ENCODE measurements at regions not wholly inside any gene's neighbourhood (a gene's known extent, or its start where the extent isn't known, plus 50 kb on each side); places are given as distances from the start of the nearest gene placed in this dataset.

DNA sequence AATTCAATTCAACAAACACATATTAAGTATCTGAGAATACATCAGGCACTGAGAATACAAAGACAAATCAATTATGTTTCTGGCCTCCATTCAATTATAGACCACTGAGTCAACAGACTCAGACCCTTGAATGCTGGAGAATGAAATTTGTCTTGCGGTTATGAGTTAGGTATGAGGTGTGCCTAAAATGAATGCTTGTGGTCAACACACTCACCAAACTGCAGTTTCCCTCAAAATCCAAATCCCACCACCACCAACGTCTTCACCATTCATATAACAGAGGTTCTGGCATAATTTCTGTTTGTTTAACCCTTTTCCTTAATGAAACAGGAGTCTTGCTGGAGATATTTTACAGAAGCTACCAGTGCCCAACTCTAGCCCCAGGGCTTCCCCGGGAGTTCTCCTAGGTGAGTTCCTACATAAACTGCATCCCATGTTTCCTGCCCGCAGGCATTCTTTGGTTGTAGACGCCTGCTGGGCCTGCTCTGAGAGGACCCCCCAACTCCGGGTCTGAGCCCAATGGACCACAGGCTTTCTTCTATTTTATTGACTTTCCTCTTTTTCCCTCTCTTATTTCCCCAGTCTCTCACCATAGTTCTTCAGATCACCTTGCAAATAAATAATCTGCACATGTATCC is 119.2 kb downstream of the DDX53 start:
- Mint-ChIP-seq H3K27ac (no peak overlapping the region), H3K4me3 (no peak overlapping the region), H3K4me1 (ENCODE audit: low read depth) (no peaks in the 10 kb centered on the region), H3K36me3 (ENCODE audit: low read depth) (no peaks in the 10 kb centered on the region), H3K9me3 (peaks cover 1% of the 10 kb centered on the region), H3K27me3 (no peaks in the 10 kb centered on the region)
- CTCF ChIA-PET = no interaction called here
- TF ChIP-seq, protein P1, sequence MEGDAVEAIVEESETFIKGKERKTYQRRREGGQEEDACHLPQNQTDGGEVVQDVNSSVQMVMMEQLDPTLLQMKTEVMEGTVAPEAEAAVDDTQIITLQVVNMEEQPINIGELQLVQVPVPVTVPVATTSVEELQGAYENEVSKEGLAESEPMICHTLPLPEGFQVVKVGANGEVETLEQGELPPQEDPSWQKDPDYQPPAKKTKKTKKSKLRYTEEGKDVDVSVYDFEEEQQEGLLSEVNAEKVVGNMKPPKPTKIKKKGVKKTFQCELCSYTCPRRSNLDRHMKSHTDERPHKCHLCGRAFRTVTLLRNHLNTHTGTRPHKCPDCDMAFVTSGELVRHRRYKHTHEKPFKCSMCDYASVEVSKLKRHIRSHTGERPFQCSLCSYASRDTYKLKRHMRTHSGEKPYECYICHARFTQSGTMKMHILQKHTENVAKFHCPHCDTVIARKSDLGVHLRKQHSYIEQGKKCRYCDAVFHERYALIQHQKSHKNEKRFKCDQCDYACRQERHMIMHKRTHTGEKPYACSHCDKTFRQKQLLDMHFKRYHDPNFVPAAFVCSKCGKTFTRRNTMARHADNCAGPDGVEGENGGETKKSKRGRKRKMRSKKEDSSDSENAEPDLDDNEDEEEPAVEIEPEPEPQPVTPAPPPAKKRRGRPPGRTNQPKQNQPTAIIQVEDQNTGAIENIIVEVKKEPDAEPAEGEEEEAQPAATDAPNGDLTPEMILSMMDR (IDR thresholded peaks at IDR 0.05) = no peak
- no peaks in the 10 kb centered on the region for H3K9me3 ChIP-seq (ENCODE audit: control insufficient read depth in 1 of 2, insufficient read depth in 1 of 2, low read length in 2 of 2)
- no peaks in the 10 kb centered on the region for H3K4me1 ChIP-seq (ENCODE audit: insufficient read depth, low read length)
- no peak overlapping the region for H3K27ac ChIP-seq (ENCODE audit: low read depth in 1 of 2, low read length in 2 of 2)
- intact Hi-C loops (cut with DNase I, micrococcal nuclease) = no loop called here
- DNase-seq (no peak), ATAC-seq (ENCODE audit: poor library complexity) (no peak)
- no peaks in the 10 kb centered on the region for H3K27me3 ChIP-seq (ENCODE audit: control insufficient read depth in 1 of 2, insufficient read depth in 2 of 2, low read length in 2 of 2)
- POLR2A ChIA-PET = no interaction called here
- H3K36me3 ChIP-seq (ENCODE audit: insufficient read depth, low read length) = no peaks in the 10 kb centered on the region
- H3K4me3 ChIP-seq (ENCODE audit: low read length) = no peak overlapping the region

DNA sequence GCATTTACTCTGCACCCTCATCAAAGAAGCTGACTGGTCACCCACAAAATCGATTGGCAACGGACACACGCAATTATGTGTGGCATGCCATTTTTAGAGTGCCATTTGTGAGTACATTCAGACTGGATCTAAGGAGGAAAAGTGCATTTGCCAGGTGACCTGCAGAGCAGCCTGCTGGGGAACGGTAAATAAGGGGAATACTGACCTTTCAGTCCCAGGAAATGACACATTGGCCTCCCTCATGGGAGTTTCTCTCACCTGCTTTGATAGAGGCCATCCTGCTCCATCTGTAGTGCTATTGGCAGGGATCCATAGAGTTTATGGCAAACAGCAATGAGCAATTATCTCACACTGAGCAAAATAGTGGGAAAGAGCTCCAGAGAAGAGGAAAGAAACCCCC is 127.8 kb downstream of the DDX53 start:
- no peaks in the 10 kb centered on the region for H3K36me3 Mint-ChIP-seq (ENCODE audit: low read depth)
- ChIA-PET CTCF (no interaction called here), POLR2A (no interaction called here)
- TF ChIP-seq, protein P1 (IDR thresholded peaks at IDR 0.05) = no peak
- no peaks in the 10 kb centered on the region for H3K9me3 Mint-ChIP-seq
- Histone ChIP-seq H3K27ac (ENCODE audit: low read depth in 1 of 2, low read length in 2 of 2) (no peak overlapping the region), H3K4me1 (ENCODE audit: insufficient read depth, low read length) (no peaks in the 10 kb centered on the region), H3K27me3 (ENCODE audit: control insufficient read depth in 1 of 2, insufficient read depth in 2 of 2, low read length in 2 of 2) (no peaks in the 10 kb centered on the region), H3K4me3 (ENCODE audit: low read length) (no peak overlapping the region), H3K36me3 (ENCODE audit: insufficient read depth, low read length) (no peaks in the 10 kb centered on the region), H3K9me3 (ENCODE audit: control insufficient read depth in 1 of 2, insufficient read depth in 1 of 2, low read length in 2 of 2) (no peaks in the 10 kb centered on the region)
- no peaks in the 10 kb centered on the region for H3K27me3 Mint-ChIP-seq
- ATAC-seq (ENCODE audit: poor library complexity) (no peak), DNase-seq (no peak)
- H3K4me3 Mint-ChIP-seq = no peak overlapping the region
- no peaks in the 10 kb centered on the region for H3K4me1 Mint-ChIP-seq (ENCODE audit: low read depth)
- intact Hi-C loops (cut with DNase I, micrococcal nuclease) = no loop called here
- H3K27ac Mint-ChIP-seq = no peak overlapping the region

DNA sequence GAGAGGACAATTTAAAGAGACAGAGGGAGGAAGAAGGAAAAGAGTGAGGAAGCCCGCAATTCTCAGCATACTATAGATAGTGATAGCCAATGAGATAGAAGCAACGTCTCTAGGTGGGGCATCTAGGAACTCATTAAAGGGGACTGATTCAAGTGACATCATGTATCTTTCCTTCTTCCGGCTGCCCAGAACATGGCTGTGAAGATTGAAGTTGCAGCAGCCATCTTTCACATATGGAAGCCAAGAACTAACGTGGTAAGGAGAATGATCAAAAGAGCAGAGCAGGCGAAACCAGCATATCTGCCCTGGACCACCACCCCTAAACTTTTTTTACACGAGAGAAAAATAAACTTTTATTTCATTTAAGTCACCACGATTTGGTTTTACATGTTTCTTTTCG is 133.8 kb downstream of the DDX53 start:
- no peaks in the 10 kb centered on the region for H3K36me3 ChIP-seq (ENCODE audit: insufficient read depth, low read length)
- Mint-ChIP-seq H3K36me3 (ENCODE audit: low read depth) (no peaks in the 10 kb centered on the region), H3K27me3 (no peaks in the 10 kb centered on the region), H3K27ac (no peak overlapping the region), H3K9me3 (no peaks in the 10 kb centered on the region), H3K4me1 (ENCODE audit: low read depth) (no peaks in the 10 kb centered on the region), H3K4me3 (no peak overlapping the region)
- H3K4me1 ChIP-seq (ENCODE audit: insufficient read depth, low read length) = no peaks in the 10 kb centered on the region
- H3K27ac ChIP-seq (ENCODE audit: low read depth in 1 of 2, low read length in 2 of 2) = no peak overlapping the region
- TF ChIP-seq, protein P1 (IDR thresholded peaks at IDR 0.05) = no peak
- no peaks in the 10 kb centered on the region for H3K27me3 ChIP-seq (ENCODE audit: control insufficient read depth in 1 of 2, insufficient read depth in 2 of 2, low read length in 2 of 2)
- no peaks in the 10 kb centered on the region for H3K9me3 ChIP-seq (ENCODE audit: control insufficient read depth in 1 of 2, insufficient read depth in 1 of 2, low read length in 2 of 2)
- POLR2A ChIA-PET = no interaction called here
- ATAC-seq (ENCODE audit: poor library complexity) (no peak), DNase-seq (no peak)
- intact Hi-C loops (cut with DNase I, micrococcal nuclease) = no loop called here
- CTCF ChIA-PET = no interaction called here
- no peak overlapping the region for H3K4me3 ChIP-seq (ENCODE audit: low read length)
